ENCODE measurements at regions not wholly inside any gene's neighbourhood (a gene's known extent, or its start where the extent isn't known, plus 50 kb on each side); places are given as distances from the start of the nearest gene placed in this dataset. TPM values are rescaled to one million over a fixed set of nuclear protein-coding genes. Genes with fewer than 3 reads are reported as not detected.

GRCh38 chr1:110288111-110288510, 51.1 kb upstream of the RBM15 start:
- ChIA-PET CTCF (interaction anchor here (1.5 kb wide), 1 partner anchor 80 kb away, joined by 6 read pairs; no protein-coding TSS in a partner anchor), POLR2A (no interaction called here)
- Histone ChIP-seq H3K27me3 (ENCODE audit: control insufficient read depth, insufficient read depth, low read length) (no peaks in the 10 kb centered on the region), H3K4me3 (ENCODE audit: low read depth, low read length) (no peak overlapping the region), H3K36me3 (ENCODE audit: control insufficient read depth, insufficient read depth, low read length) (no peaks in the 10 kb centered on the region)
- TF ChIP-seq CTCF (IDR thresholded peaks at IDR 0.05; ENCODE audit: insufficient read depth, low read depth, low read length), result no peak
- no peak for DNase-seq (ENCODE audit: low read depth)

Small RNA genes lying in the stretch of these regions (small RNA-seq; reads per million reads assigned to genes)
- gene RF00402 (ENCODE audit: insufficient read length, low read depth, low replicate concordance), result not detected

Data from BJ (cell line).